Anterior cingulate cortex (tissue), 58 donors: ENCODE measurements at regions not wholly inside any gene's neighbourhood (a gene's known extent, or its start where the extent isn't known, plus 50 kb on each side); places are given as distances from the start of the nearest gene placed in this dataset.

ENCODE experiments used
- DNase-seq, 58 donors: peaks; one replicate each; lab custom pipeline; 2025; lab: John Stamatoyannopoulos, UW

GRCh38 chr4:134027931-134028330, 173.7 kb downstream of the PABPC4L start:
- DNase-seq, result no peak

- DNase-seq, result no peak
Measured at GRCh38 chr4:134024251-134024650, 177.3 kb downstream of the PABPC4L start.

GRCh38 chr4:134019657-134020056, 181.9 kb downstream of the PABPC4L start:
- no peak for DNase-seq

GRCh38 chr4:134018846-134019245, 182.7 kb downstream of the PABPC4L start:
- DNase-seq, result no peak

GRCh38 chr4:134001057-134001456, 200.5 kb downstream of the PABPC4L start:
- DNase-seq, result no peak

- DNase-seq, result no peak
Measured at GRCh38 chr4:133997436-133997835, 204.2 kb downstream of the PABPC4L start.

GRCh38 chr4:133996431-133997121, 205.0 kb downstream of the PABPC4L start:
- DNase-seq, result no peak

- no peak for DNase-seq
Measured at GRCh38 chr4:133995243-133995960, 206.2 kb downstream of the PABPC4L start.

- DNase-seq, result no peak
Measured at GRCh38 chr4:133982533-133983224, 218.9 kb downstream of the PABPC4L start.

- no peak for DNase-seq
Measured at GRCh38 chr4:133981327-133981726, 220.3 kb downstream of the PABPC4L start.

- no peak for DNase-seq
Measured at GRCh38 chr4:133972586-133972985, 229.0 kb downstream of the PABPC4L start.

- peak in 7 of 58 donors; percentile 1 to 40 (median 1) for DNase-seq
Measured at GRCh38 chr4:133969202-133969848, 232.3 kb downstream of the PABPC4L start.

GRCh38 chr4:133968174-133968573, 233.4 kb downstream of the PABPC4L start:
- DNase-seq, result no peak

GRCh38 chr4:133960975-133961374, 240.6 kb downstream of the PABPC4L start:
- no peak for DNase-seq

- DNase-seq, result no peak
Measured at GRCh38 chr4:133943081-133943480, 258.5 kb downstream of the PABPC4L start.

- no peak for DNase-seq
Measured at GRCh38 chr4:133938061-133938460, 263.5 kb downstream of the PABPC4L start.

- DNase-seq, result no peak
Measured at GRCh38 chr4:133929531-133930239, 271.9 kb downstream of the PABPC4L start.

- DNase-seq, result no peak
Measured at GRCh38 chr4:133921280-133922195, 280.1 kb downstream of the PABPC4L start.

GRCh38 chr4:133920236-133920635, 281.4 kb downstream of the PABPC4L start:
- no peak for DNase-seq
